Kidney glomerular epithelial cell (primary cell): ENCODE measurements at regions not wholly inside any gene's neighbourhood (a gene's known extent, or its start where the extent isn't known, plus 50 kb on each side); places are given as distances from the start of the nearest gene placed in this dataset.

Experiments
- DNase-seq: peaks from one replicate; lab custom pipeline; 2025; lab: John Stamatoyannopoulos, UW

- DNase-seq: peak; percentile 43
These were observed 217.2 kb upstream of the SLC10A2 start for GRCh38 chr13:103283451-103283820.

- peak; percentile 95 for DNase-seq
These were observed 216.6 kb upstream of the SLC10A2 start for GRCh38 chr13:103282571-103283450.

GRCh38 chr13:103277959-103278694 is 211.9 kb upstream of the SLC10A2 start:
- DNase-seq: no peak

- DNase-seq: no peak
These were observed 210.7 kb upstream of the SLC10A2 start for GRCh38 chr13:103276775-103277498.

- no peak for DNase-seq
These were observed 209.5 kb upstream of the SLC10A2 start for GRCh38 chr13:103275722-103276121.

- DNase-seq: no peak
These were observed 208.9 kb upstream of the SLC10A2 start for GRCh38 chr13:103275081-103275480.

- DNase-seq: no peak
These were observed 207.6 kb upstream of the SLC10A2 start for GRCh38 chr13:103273825-103274224.

- no peak for DNase-seq
These were observed 206.6 kb upstream of the SLC10A2 start for GRCh38 chr13:103272770-103273169.

GRCh38 chr13:103263448-103263847 is 197.2 kb upstream of the SLC10A2 start:
- no peak for DNase-seq

GRCh38 chr13:103255587-103256301 is 189.5 kb upstream of the SLC10A2 start:
- DNase-seq: no peak

- no peak for DNase-seq
These were observed 183.9 kb upstream of the SLC10A2 start for GRCh38 chr13:103250071-103250470.

- DNase-seq: no peak
These were observed 180.5 kb upstream of the SLC10A2 start for GRCh38 chr13:103246581-103247200.

- no peak for DNase-seq
These were observed 177.3 kb upstream of the SLC10A2 start for GRCh38 chr13:103243495-103243894.

GRCh38 chr13:103238441-103238840 is 172.2 kb upstream of the SLC10A2 start:
- no peak for DNase-seq

GRCh38 chr13:103236213-103236612 is 170.0 kb upstream of the SLC10A2 start:
- DNase-seq: no peak

- DNase-seq: no peak
These were observed 163.5 kb upstream of the SLC10A2 start for GRCh38 chr13:103229674-103230073.

GRCh38 chr13:103224804-103225203 is 158.6 kb upstream of the SLC10A2 start:
- DNase-seq: no peak

- DNase-seq: no peak
These were observed 156.5 kb upstream of the SLC10A2 start for GRCh38 chr13:103222683-103223082.

GRCh38 chr13:103218253-103218652 is 152.0 kb upstream of the SLC10A2 start:
- no peak for DNase-seq

- DNase-seq: no peak
These were observed 146.9 kb upstream of the SLC10A2 start for GRCh38 chr13:103213152-103213551.

- no peak for DNase-seq
These were observed 144.1 kb upstream of the SLC10A2 start for GRCh38 chr13:103210348-103210747.
